Right lobe of liver (tissue), 4 donors: ENCODE measurements at regions not wholly inside any gene's neighbourhood (a gene's known extent, or its start where the extent isn't known, plus 50 kb on each side); places are given as distances from the start of the nearest gene placed in this dataset.
"Not testable (repeated sequence)": the region's sequence is repeated elsewhere in the genome, so short reads cannot be mapped to it uniquely, and the experiment has no call there.

Experiments used
- POLR2A ChIP-seq: fragments of 450-650 bp; IDR thresholded peaks from one replicate; pipeline ENCODE4 v1.6.1; 2017; ENCODE audit warnings: antibody characterized with exemption, mild to moderate bottlenecking
- TF ChIP-seq, protein P1 (sequence below), 4 donors: fragments of 200-600 bp in 3 of 4; fragments of 450-650 bp in 1 of 4; IDR thresholded peaks; one replicate each; pipeline versions ENCODE4 v1.5.1 to v1.8.0; 2016 to 2022; ENCODE audit warnings: antibody characterized with exemption in 4 of 4, mild to moderate bottlenecking in 2 of 4
- donor health status: DM: no; HTN: no; CAD: no.
- donor health status: DM: no; HTN: no; CAD: no.
- donor health status: DM: no; HTN: yes; CAD: no.

DNA sequence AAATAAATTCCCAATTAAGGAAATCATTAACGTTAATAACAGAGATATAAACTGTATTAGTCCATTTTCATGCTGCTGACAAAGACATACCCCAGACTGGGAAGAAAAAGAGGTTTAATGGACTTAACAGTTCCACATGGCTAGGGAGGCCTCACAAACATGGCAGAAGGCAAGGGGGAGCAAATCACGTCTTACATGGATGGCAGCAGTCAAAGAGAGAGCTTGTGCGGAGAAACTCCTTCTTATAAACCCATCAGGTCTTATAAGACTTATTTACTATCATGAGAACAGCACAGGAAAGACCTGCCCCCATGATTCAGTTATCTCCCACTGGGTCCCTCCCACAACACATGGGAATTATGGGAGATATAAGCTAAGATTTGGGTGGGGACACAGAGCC lies 161.3 kb downstream of the LNPK start:
- TF ChIP-seq, protein P1, sequence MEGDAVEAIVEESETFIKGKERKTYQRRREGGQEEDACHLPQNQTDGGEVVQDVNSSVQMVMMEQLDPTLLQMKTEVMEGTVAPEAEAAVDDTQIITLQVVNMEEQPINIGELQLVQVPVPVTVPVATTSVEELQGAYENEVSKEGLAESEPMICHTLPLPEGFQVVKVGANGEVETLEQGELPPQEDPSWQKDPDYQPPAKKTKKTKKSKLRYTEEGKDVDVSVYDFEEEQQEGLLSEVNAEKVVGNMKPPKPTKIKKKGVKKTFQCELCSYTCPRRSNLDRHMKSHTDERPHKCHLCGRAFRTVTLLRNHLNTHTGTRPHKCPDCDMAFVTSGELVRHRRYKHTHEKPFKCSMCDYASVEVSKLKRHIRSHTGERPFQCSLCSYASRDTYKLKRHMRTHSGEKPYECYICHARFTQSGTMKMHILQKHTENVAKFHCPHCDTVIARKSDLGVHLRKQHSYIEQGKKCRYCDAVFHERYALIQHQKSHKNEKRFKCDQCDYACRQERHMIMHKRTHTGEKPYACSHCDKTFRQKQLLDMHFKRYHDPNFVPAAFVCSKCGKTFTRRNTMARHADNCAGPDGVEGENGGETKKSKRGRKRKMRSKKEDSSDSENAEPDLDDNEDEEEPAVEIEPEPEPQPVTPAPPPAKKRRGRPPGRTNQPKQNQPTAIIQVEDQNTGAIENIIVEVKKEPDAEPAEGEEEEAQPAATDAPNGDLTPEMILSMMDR (IDR thresholded peaks at IDR 0.05): not testable (repeated sequence)
- TF ChIP-seq POLR2A: not testable (repeated sequence)
